ENCODE measurements at regions not wholly inside any gene's neighbourhood (a gene's known extent, or its start where the extent isn't known, plus 50 kb on each side); places are given as distances from the start of the nearest gene placed in this dataset.

GRCh38 chr10:21297603-21298383, 227.7 kb downstream of the SKIDA1 start:
- TF ChIP-seq ZNF274 (IDR thresholded peaks at IDR 0.05; ENCODE audit: low read depth, low read length) (no peak), YY1 (IDR thresholded peaks at IDR 0.05; ENCODE audit: insufficient read depth, insufficient read length) (no peak)

Measured in NT2/D1 (cell line).